ENCODE measurements at regions not wholly inside any gene's neighbourhood (a gene's known extent, or its start where the extent isn't known, plus 50 kb on each side); places are given as distances from the start of the nearest gene placed in this dataset.

- ATAC-seq = peak; percentile 60
- TF ChIP-seq PATZ1 (CRISPR knock-in tag; IDR thresholded peaks at IDR 0.05; ENCODE audit: borderline replicate concordance) (no peak), PPARA (CRISPR knock-in tag; IDR thresholded peaks at IDR 0.05; ENCODE audit: borderline replicate concordance) (no peak), RARB (CRISPR knock-in tag; IDR thresholded peaks at IDR 0.05) (no peak), ZFP30 (CRISPR knock-in tag; IDR thresholded peaks at IDR 0.05) (no peak), BACH2 (CRISPR knock-in tag; IDR thresholded peaks at IDR 0.05; ENCODE audit: borderline replicate concordance) (no peak), ZNF565 (CRISPR knock-in tag; conservative IDR thresholded peaks at IDR 0.05; ENCODE audit: low read depth) (no peak)
Measured at GRCh38 chr13:107534548-107534947, 680.8 kb downstream of the LIG4 start.

GRCh38 chr13:107531816-107532215 lies 683.5 kb downstream of the LIG4 start:
- TF ChIP-seq RARB (CRISPR knock-in tag; IDR thresholded peaks at IDR 0.05) = no peak
- TF ChIP-seq CREB5 (CRISPR knock-in tag; IDR thresholded peaks at IDR 0.05; ENCODE audit: low read depth) = no peak
- no peak for TF ChIP-seq GLIS3 (CRISPR knock-in tag; IDR thresholded peaks at IDR 0.05)
- no peak for TF ChIP-seq TCF4 (CRISPR knock-in tag; IDR thresholded peaks at IDR 0.05; ENCODE audit: borderline replicate concordance)
- no peak for TF ChIP-seq PPARA (CRISPR knock-in tag; IDR thresholded peaks at IDR 0.05; ENCODE audit: borderline replicate concordance)
- no peak for TF ChIP-seq CSRNP3 (CRISPR knock-in tag; IDR thresholded peaks at IDR 0.05)
- TF ChIP-seq ZNF8 (CRISPR knock-in tag; IDR thresholded peaks at IDR 0.05) = no peak
- TF ChIP-seq ZFP30 (CRISPR knock-in tag; IDR thresholded peaks at IDR 0.05) = no peak
- no peak for TF ChIP-seq OSR1 (CRISPR knock-in tag; IDR thresholded peaks at IDR 0.05)
- no peak for TF ChIP-seq CSDC2 (CRISPR knock-in tag; IDR thresholded peaks at IDR 0.05)
- TF ChIP-seq SNAI2 (CRISPR knock-in tag; IDR thresholded peaks at IDR 0.05) = no peak
- ATAC-seq = no peak

GRCh38 chr13:107531180-107531579 lies 684.2 kb downstream of the LIG4 start:
- TF ChIP-seq TOX (CRISPR knock-in tag; IDR thresholded peaks at IDR 0.05; ENCODE audit: borderline replicate concordance) (no peak), CSRNP3 (CRISPR knock-in tag; IDR thresholded peaks at IDR 0.05) (no peak), OSR1 (CRISPR knock-in tag; IDR thresholded peaks at IDR 0.05) (no peak), BACH2 (CRISPR knock-in tag; IDR thresholded peaks at IDR 0.05; ENCODE audit: borderline replicate concordance) (no peak), ZFP3 (CRISPR knock-in tag; IDR thresholded peaks at IDR 0.05) (no peak), ARNTL (CRISPR knock-in tag; IDR thresholded peaks at IDR 0.05; ENCODE audit: borderline replicate concordance, low read depth) (no peak), SNAI2 (CRISPR knock-in tag; IDR thresholded peaks at IDR 0.05) (no peak), ZC3H10 (CRISPR knock-in tag; IDR thresholded peaks at IDR 0.05) (no peak), GLIS3 (CRISPR knock-in tag; IDR thresholded peaks at IDR 0.05) (no peak), PATZ1 (CRISPR knock-in tag; IDR thresholded peaks at IDR 0.05; ENCODE audit: borderline replicate concordance) (no peak), ISL1 (CRISPR knock-in tag; IDR thresholded peaks at IDR 0.05) (no peak)
- ATAC-seq = no peak

GRCh38 chr13:107529035-107529434 lies 686.3 kb downstream of the LIG4 start:
- no peak for TF ChIP-seq PPARA (CRISPR knock-in tag; IDR thresholded peaks at IDR 0.05; ENCODE audit: borderline replicate concordance)
- no peak for ATAC-seq
